ENCODE measurements at regions not wholly inside any gene's neighbourhood (a gene's known extent, or its start where the extent isn't known, plus 50 kb on each side); places are given as distances from the start of the nearest gene placed in this dataset.

- no peaks in the 10 kb centered on the region for H3K36me3 Mint-ChIP-seq (ENCODE audit: low read depth)
- H3K9me3 Mint-ChIP-seq: no peaks in the 10 kb centered on the region
- H3K4me1 Mint-ChIP-seq (ENCODE audit: low read depth): no peaks in the 10 kb centered on the region
- H3K4me3 Mint-ChIP-seq: no peak overlapping the region
- no peak overlapping the region for H3K27ac Mint-ChIP-seq
- H3K27me3 Mint-ChIP-seq: no peaks in the 10 kb centered on the region
- DNase-seq: no peak
Measured at GRCh38 chr13:103731959-103732358, 665.7 kb upstream of the SLC10A2 start.

GRCh38 chr13:103730407-103730806 lies 664.2 kb upstream of the SLC10A2 start:
- H3K4me1 Mint-ChIP-seq (ENCODE audit: low read depth): no peaks in the 10 kb centered on the region
- H3K27me3 Mint-ChIP-seq: no peaks in the 10 kb centered on the region
- no peak overlapping the region for H3K27ac Mint-ChIP-seq
- H3K4me3 Mint-ChIP-seq: no peak overlapping the region
- H3K9me3 Mint-ChIP-seq: no peaks in the 10 kb centered on the region
- H3K36me3 Mint-ChIP-seq (ENCODE audit: low read depth): no peaks in the 10 kb centered on the region
- no peak for DNase-seq

GRCh38 chr13:103726808-103727207 lies 660.6 kb upstream of the SLC10A2 start:
- Mint-ChIP-seq H3K4me3 (no peak overlapping the region), H3K27me3 (no peaks in the 10 kb centered on the region), H3K4me1 (ENCODE audit: low read depth) (no peaks in the 10 kb centered on the region), H3K27ac (no peak overlapping the region), H3K36me3 (ENCODE audit: low read depth) (no peaks in the 10 kb centered on the region), H3K9me3 (peaks cover 3% of the 10 kb centered on the region)
- no peak for DNase-seq

GRCh38 chr13:103716718-103717117 lies 650.5 kb upstream of the SLC10A2 start:
- no peaks in the 10 kb centered on the region for H3K4me1 Mint-ChIP-seq (ENCODE audit: low read depth)
- H3K27ac Mint-ChIP-seq: no peak overlapping the region
- no peak overlapping the region for H3K4me3 Mint-ChIP-seq
- no peaks in the 10 kb centered on the region for H3K36me3 Mint-ChIP-seq (ENCODE audit: low read depth)
- DNase-seq: no peak
- H3K9me3 Mint-ChIP-seq: no peaks in the 10 kb centered on the region
- H3K27me3 Mint-ChIP-seq: no peaks in the 10 kb centered on the region

GRCh38 chr13:103715335-103715734 lies 649.1 kb upstream of the SLC10A2 start:
- Mint-ChIP-seq H3K9me3 (no peaks in the 10 kb centered on the region), H3K4me1 (ENCODE audit: low read depth) (no peaks in the 10 kb centered on the region), H3K36me3 (ENCODE audit: low read depth) (no peaks in the 10 kb centered on the region), H3K27ac (no peak overlapping the region), H3K27me3 (no peaks in the 10 kb centered on the region), H3K4me3 (no peak overlapping the region)
- no peak for DNase-seq

- Mint-ChIP-seq H3K4me3 (no peak overlapping the region), H3K27me3 (no peaks in the 10 kb centered on the region), H3K36me3 (ENCODE audit: low read depth) (no peaks in the 10 kb centered on the region), H3K4me1 (ENCODE audit: low read depth) (no peaks in the 10 kb centered on the region), H3K9me3 (peaks cover 4% of the 10 kb centered on the region), H3K27ac (no peak overlapping the region)
- no peak for DNase-seq
Measured at GRCh38 chr13:103703246-103703645, 637.0 kb upstream of the SLC10A2 start.

- Mint-ChIP-seq H3K27me3 (no peaks in the 10 kb centered on the region), H3K27ac (no peak overlapping the region), H3K4me1 (ENCODE audit: low read depth) (no peaks in the 10 kb centered on the region), H3K36me3 (ENCODE audit: low read depth) (no peaks in the 10 kb centered on the region), H3K9me3 (peaks cover 2% of the 10 kb centered on the region), H3K4me3 (no peak overlapping the region)
- DNase-seq: no peak
Measured at GRCh38 chr13:103698000-103698399, 631.8 kb upstream of the SLC10A2 start.

GRCh38 chr13:103695320-103695719 lies 629.1 kb upstream of the SLC10A2 start:
- DNase-seq: no peak
- Mint-ChIP-seq H3K4me3 (no peak overlapping the region), H3K9me3 (no peaks in the 10 kb centered on the region), H3K4me1 (ENCODE audit: low read depth) (no peaks in the 10 kb centered on the region), H3K27me3 (no peaks in the 10 kb centered on the region), H3K27ac (no peak overlapping the region), H3K36me3 (ENCODE audit: low read depth) (no peaks in the 10 kb centered on the region)

- no peaks in the 10 kb centered on the region for H3K4me1 Mint-ChIP-seq (ENCODE audit: low read depth)
- no peaks in the 10 kb centered on the region for H3K27me3 Mint-ChIP-seq
- DNase-seq: no peak
- no peak overlapping the region for H3K27ac Mint-ChIP-seq
- H3K36me3 Mint-ChIP-seq (ENCODE audit: low read depth): no peaks in the 10 kb centered on the region
- no peak overlapping the region for H3K4me3 Mint-ChIP-seq
- H3K9me3 Mint-ChIP-seq: no peaks in the 10 kb centered on the region
Measured at GRCh38 chr13:103694471-103694870, 628.3 kb upstream of the SLC10A2 start.

- no peak for DNase-seq
- no peaks in the 10 kb centered on the region for H3K27me3 Mint-ChIP-seq
- no peaks in the 10 kb centered on the region for H3K36me3 Mint-ChIP-seq (ENCODE audit: low read depth)
- H3K27ac Mint-ChIP-seq: no peak overlapping the region
- no peak overlapping the region for H3K4me3 Mint-ChIP-seq
- peaks cover 2% of the 10 kb centered on the region for H3K9me3 Mint-ChIP-seq
- no peaks in the 10 kb centered on the region for H3K4me1 Mint-ChIP-seq (ENCODE audit: low read depth)
Measured at GRCh38 chr13:103694033-103694432, 627.8 kb upstream of the SLC10A2 start.

GRCh38 chr13:103692442-103692841 lies 626.2 kb upstream of the SLC10A2 start:
- DNase-seq: no peak

GRCh38 chr13:103676329-103676728 lies 610.1 kb upstream of the SLC10A2 start:
- no peak overlapping the region for H3K27ac Mint-ChIP-seq
- no peaks in the 10 kb centered on the region for H3K27me3 Mint-ChIP-seq
- H3K9me3 Mint-ChIP-seq: peaks cover 7% of the 10 kb centered on the region
- no peak overlapping the region for H3K4me3 Mint-ChIP-seq
- H3K36me3 Mint-ChIP-seq (ENCODE audit: low read depth): no peaks in the 10 kb centered on the region
- H3K4me1 Mint-ChIP-seq (ENCODE audit: low read depth): no peaks in the 10 kb centered on the region
- DNase-seq: no peak

More at GRCh38 chr13:103692442-103692841, 626.2 kb upstream of the SLC10A2 start:
- H3K4me1 Mint-ChIP-seq (ENCODE audit: low read depth): no peaks in the 10 kb centered on the region
- no peak overlapping the region for H3K4me3 Mint-ChIP-seq
- H3K9me3 Mint-ChIP-seq: peaks cover 2% of the 10 kb centered on the region
- H3K36me3 Mint-ChIP-seq (ENCODE audit: low read depth): no peaks in the 10 kb centered on the region
- H3K27ac Mint-ChIP-seq: no peak overlapping the region
- H3K27me3 Mint-ChIP-seq: no peaks in the 10 kb centered on the region

GRCh38 chr13:103671547-103671946 lies 605.3 kb upstream of the SLC10A2 start:
- Mint-ChIP-seq H3K9me3 (peaks cover 5% of the 10 kb centered on the region), H3K4me3 (no peak overlapping the region), H3K27me3 (no peaks in the 10 kb centered on the region), H3K4me1 (ENCODE audit: low read depth) (no peaks in the 10 kb centered on the region), H3K27ac (no peak overlapping the region), H3K36me3 (ENCODE audit: low read depth) (no peaks in the 10 kb centered on the region)
- DNase-seq: no peak

GRCh38 chr13:103663996-103664395 lies 597.8 kb upstream of the SLC10A2 start:
- peaks cover 9% of the 10 kb centered on the region for H3K9me3 Mint-ChIP-seq
- no peak overlapping the region for H3K4me3 Mint-ChIP-seq
- no peaks in the 10 kb centered on the region for H3K27me3 Mint-ChIP-seq
- H3K27ac Mint-ChIP-seq: no peak overlapping the region
- no peaks in the 10 kb centered on the region for H3K4me1 Mint-ChIP-seq (ENCODE audit: low read depth)
- H3K36me3 Mint-ChIP-seq (ENCODE audit: low read depth): no peaks in the 10 kb centered on the region
- DNase-seq: no peak

GRCh38 chr13:103656311-103656710 lies 590.1 kb upstream of the SLC10A2 start:
- no peak overlapping the region for H3K27ac Mint-ChIP-seq
- no peak overlapping the region for H3K4me3 Mint-ChIP-seq
- H3K27me3 Mint-ChIP-seq: no peaks in the 10 kb centered on the region
- H3K36me3 Mint-ChIP-seq (ENCODE audit: low read depth): no peaks in the 10 kb centered on the region
- H3K4me1 Mint-ChIP-seq (ENCODE audit: low read depth): no peaks in the 10 kb centered on the region
- peaks cover 5% of the 10 kb centered on the region for H3K9me3 Mint-ChIP-seq
- no peak for DNase-seq

GRCh38 chr13:103640606-103641005 lies 574.4 kb upstream of the SLC10A2 start:
- H3K27ac Mint-ChIP-seq: no peak overlapping the region
- no peaks in the 10 kb centered on the region for H3K4me1 Mint-ChIP-seq (ENCODE audit: low read depth)
- no peak overlapping the region for H3K4me3 Mint-ChIP-seq
- DNase-seq: no peak
- peaks cover 6% of the 10 kb centered on the region for H3K9me3 Mint-ChIP-seq
- H3K27me3 Mint-ChIP-seq: no peaks in the 10 kb centered on the region
- H3K36me3 Mint-ChIP-seq (ENCODE audit: low read depth): no peaks in the 10 kb centered on the region

All from activated T-cell treated with anti-CD3 and anti-CD28 coated beads, Interleukin-2, amount 50 U/mL, for 24 hours (primary cell).